Right lobe of liver (tissue), 4 donors: ENCODE measurements at regions not wholly inside any gene's neighbourhood (a gene's known extent, or its start where the extent isn't known, plus 50 kb on each side); places are given as distances from the start of the nearest gene placed in this dataset.

Experiments
- CTCF ChIP-seq, 4 donors: fragments of 200-600 bp in 3 of 4; fragments of 450-650 bp in 1 of 4; IDR thresholded peaks; one replicate each; pipeline versions ENCODE4 v1.5.1 to v1.8.0; 2016 to 2022; ENCODE audit warnings: antibody characterized with exemption in 4 of 4, mild to moderate bottlenecking in 2 of 4
- POLR2A ChIP-seq: fragments of 450-650 bp; IDR thresholded peaks from one replicate; pipeline ENCODE4 v1.6.1; 2017; ENCODE audit warnings: antibody characterized with exemption, mild to moderate bottlenecking
- donor health status: DM: no; HTN: no; CAD: no.
- donor health status: DM: no; HTN: no; CAD: no.
- donor health status: DM: no; HTN: yes; CAD: no.

DNA sequence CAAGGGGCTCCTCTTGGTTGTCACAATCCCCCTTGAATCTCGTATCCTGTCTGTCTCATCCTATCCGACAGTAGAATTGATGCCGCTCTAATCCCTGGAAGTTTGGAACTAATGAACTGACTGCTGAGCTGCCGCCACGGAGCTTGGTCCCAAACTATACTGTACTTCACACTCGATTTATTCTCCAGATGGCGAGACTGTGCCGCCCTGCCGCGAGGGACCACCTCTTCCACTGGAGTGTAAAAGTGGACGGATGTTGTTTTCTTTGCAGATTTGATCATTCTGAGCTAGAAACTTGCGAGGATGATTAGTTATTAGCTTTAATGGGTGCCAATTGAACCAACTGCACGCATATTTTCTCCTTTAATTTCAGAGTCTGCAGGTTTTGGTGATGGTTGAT is 117.2 kb downstream of the ZIC5 start:
- no peak for TF ChIP-seq CTCF (IDR thresholded peaks at IDR 0.05)
- TF ChIP-seq POLR2A = no peak
